Dedifferentiated amniotic fluid mesenchymal stem cell (primary cell): ENCODE measurements at regions not wholly inside any gene's neighbourhood (a gene's known extent, or its start where the extent isn't known, plus 50 kb on each side); places are given as distances from the start of the nearest gene placed in this dataset.

Experiments
- DNase-seq: peaks from one replicate; pipeline ENCODE4 v3.0.0-alpha.2; 2016; ENCODE audit errors: extremely low spot score

DNA sequence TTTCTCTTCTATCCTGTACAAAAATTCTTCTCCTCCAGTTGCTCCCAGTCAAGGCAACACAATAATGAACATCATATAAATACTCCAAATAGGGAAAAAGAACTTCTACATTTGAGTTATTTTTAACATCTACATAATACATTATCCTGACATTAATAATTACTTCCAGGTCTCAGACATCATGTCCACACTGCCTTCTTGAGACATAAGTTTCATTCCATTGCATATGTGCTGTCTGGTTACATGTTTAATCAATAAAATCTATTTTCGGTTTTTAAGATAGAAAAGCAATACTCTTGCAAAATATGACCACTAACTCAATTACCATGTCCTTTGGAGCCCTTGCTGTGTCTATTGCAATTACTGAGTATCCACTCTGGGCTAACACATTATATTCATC lies 881.9 kb downstream of the GALC start:
- no peak for DNase-seq

DNA sequence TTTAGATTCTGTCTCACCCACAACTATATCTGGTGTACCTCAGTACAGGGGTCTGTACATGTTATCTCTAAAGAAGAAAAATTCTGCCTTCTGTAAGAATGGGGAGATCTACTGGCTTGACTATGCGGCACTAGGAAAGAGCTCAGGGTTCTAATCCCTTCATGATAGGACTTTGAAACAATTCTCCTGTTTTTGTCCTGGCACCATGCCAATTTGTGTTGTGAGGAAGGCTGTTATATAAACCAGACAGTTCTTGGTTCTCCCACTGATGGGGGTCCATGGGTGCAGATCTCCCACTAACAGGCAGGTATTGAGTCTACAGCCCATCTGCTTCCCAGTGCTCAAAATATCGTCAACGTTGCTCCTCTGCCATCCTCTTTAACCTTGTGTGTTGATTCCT lies 883.7 kb downstream of the GALC start:
- no peak for DNase-seq

DNA sequence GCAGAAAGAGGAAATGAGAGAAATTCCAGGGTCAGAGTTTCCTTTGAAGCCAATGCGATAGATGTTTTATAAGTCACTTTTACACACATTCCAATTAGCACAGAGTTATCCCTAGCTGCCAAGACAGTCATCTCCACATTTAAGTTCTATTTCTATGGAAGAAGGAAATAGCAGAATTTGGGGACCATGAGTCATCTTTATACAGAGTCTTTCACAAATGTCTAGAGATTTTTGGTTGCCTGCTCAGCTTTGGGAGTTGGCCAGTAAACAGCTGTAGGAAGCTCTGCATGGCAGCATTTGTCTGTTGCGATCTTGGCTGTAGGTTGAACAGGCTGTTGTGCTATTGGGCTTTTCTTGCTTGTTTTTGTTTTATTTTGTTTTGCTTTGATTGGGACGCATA lies 884.3 kb downstream of the GALC start:
- no peak for DNase-seq

DNA sequence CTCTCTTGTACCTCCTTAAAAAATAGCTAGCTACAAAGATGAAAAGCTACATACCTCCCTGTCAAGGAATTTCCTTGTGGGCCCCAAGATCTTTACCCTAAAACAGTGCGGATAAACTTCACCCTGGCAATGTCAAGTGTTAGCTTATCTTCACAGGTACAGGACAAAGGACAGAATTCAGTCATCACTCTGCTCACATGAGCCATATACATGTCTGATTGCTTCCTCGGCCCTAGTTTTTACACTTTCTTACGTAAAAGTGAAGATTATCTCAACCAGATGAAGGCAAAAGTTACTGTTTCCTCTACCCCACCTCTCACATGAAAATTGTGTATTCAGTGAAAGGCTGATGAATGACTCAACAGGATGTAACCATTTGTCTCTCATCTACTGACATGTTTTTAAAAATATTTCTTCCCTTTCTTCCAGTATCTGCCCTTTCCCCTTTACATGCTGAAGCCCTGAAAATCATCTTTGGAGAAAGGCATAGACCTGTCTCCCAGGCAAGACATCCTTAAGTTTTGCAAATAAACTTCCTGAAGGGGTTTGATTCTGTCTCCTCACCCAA lies 890.1 kb downstream of the GALC start:
- no peak for DNase-seq

DNA sequence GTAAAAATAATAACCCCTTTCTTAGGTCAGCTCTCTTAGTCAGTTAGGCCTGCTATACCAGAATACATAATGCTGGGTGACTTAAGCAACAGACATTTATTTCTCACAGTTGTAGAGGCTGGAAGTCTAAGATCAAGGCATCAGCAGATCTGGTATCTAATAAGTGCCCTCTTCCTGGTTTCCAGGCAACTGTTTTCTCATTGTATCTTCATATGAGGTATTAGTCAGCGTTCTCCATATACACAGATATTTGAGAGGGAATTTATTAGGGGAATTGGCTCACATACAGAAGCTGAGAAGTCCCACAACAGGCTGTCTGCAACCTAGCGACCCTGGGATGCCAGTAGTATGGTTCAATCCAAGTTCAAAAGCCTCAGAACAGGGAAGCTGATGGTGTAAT lies 896.0 kb downstream of the GALC start:
- no peak for DNase-seq

DNA sequence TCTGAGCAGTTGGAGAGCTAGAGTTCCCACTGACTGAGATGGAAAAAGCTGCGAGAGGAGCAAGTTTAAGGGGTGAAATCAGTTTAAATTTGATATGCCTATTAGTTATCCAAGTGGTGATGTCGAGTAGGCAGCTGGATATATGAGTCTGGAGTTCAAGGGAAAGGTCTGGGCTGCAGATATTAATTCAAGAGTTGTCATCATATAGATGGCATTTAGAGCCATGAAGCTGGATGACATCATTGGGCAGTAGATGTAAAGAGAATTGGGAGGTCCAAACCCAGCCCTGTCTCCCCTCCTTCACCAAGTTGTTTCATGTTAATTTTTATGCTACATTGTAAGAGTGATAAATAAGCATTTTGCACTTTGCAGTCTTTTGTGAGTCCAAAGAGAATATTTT lies 898.1 kb downstream of the GALC start:
- no peak for DNase-seq

DNA sequence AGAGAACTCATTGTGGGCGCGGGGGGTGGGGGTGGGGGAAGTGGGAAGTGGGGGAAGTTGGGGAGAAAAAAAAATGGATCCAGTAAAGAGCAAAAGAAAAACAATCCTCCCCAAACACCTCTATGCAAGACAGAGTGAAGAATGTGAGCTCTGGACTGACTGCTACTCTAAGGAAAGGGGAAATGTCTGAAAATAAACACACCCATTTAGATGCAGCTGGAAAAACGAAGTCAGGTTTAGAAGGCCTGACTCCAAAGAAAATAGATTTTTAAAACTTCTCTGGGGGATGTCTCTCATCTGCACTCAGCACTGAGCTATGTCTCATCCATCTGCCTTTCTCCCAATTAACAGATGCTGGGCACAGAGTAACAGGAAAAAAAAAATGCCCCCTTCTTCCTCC lies 904.4 kb downstream of the GALC start:
- DNase-seq: no peak

DNA sequence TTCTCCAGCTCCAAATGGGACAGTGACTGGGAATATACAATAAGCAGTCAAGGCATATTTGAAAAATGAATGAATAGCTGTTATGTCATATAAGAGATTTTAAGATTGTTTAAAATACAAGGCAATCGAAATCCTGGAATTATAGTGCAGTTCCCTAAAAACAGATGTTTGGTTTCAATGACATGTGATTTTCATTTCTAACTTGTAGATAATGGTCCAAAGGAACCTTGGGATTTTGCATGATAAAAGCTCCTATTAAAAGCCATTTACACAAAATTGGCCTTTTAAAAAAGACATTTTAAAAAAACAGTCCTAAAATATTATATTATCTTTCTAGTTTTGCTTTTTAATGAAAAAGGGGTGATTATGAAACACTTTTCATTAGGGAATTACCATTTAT lies 905.1 kb downstream of the GALC start:
- DNase-seq: no peak

DNA sequence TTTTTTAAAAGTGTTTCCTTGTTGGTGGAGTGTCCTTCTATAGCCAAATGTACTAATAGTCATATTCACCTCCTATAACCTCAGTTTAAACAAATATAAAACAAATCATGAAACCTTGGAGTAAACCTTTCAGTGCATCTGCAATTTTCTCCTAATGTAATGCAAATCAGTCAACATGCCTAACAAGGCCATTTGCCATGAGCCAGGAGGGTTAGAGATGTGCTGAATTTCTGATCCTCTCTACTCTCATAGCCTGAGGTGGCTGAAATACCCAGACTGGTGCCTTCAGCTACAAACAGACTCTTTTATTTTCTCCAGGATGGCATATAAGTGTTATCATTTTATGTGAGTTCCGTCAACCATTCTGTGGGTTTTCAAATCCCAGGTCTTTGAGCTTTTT lies 908.1 kb downstream of the GALC start:
- no peak for DNase-seq

DNA sequence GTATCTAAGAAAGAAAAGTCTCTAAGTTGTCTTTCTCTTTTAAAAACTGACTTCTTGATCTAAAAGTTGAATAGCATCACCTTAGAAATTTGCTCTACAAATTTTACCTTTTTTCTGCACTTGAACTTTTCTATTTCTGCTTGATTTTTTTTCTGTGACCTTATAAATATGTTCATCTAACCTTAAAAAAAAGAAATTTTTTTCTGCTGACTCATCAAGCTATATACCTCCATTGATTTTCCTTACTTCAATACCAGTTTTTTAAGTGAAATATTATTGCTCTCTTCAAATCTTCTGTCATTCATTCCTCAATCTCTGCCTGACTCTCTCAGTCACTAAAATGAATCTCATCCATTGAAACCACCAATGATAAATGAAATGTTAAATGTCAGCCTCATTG lies 910.1 kb downstream of the GALC start:
- DNase-seq: no peak

DNA sequence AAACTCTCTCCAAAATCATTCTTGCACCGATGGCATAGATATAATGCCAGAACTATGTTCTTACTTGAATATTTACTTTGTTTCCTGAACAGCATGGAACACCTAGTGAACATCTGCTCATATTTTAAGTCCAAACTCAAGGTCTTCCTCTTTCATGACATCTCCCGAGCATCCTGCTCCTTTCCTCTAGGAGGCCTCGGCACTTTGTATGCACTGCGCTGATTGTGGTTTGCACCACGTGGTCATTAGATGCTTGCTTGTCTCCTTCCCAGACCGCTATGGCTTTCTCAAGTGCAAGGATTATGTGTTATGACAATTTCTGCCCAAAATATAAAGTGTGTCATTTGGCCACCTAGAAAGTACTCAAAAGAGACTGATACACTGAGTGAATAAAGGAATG lies 912.0 kb downstream of the GALC start:
- no peak for DNase-seq

DNA sequence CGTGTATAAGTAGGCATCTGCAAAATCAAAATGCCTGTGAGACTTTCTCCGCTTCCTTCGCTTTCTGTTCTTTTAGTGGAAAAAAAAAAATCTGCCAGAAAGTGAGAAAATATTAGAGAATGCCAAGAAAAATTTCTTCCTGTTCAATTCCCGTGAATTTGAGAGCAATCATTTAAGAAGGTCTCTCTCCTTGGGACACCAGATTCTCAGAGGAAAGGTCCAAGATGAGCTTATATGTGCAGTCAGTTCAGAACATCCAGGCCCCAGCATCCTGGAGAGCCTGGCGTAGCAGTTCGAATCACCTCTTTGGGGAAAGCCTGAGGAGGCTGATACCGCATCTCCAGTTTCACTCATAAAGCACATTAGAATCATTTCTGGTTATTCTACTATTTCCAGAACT lies 912.8 kb downstream of the GALC start:
- no peak for DNase-seq

DNA sequence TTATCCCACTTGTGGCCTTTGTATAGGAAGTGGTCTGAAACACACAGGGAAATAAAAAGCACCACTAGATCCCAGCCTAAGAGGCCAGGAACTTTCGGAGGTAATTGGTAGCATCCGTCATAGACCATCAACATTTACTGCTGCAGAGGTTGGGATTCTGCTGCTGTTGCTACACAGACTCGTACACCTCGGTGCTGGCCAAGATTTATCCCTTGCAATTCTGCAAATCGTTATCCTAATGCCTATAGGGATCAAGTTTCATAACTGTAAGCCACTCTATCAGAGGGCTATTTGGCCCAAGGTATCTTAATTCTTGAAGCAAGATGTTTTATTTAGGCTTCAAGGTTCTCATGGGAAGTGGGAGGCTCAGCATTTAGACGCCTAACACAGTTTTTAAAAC lies 913.6 kb downstream of the GALC start:
- no peak for DNase-seq

DNA sequence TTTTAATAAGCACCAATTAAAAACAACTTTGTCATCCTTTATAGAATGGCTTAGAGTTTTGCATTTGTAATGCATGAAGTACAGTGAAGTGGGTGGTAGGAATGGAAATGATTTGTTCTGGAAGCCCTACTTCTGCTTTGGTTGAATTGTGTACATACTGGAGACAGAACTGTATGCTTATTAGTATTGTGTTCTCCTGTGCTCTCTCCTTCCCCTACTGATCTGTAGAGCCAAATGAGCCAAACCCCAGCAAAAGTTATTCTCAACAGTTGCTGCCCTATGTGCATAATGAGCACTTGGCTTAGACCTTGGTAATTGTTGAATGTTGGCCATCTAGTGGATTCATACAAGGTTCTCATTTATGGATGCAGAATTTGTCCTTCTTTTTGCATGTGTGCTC lies 916.1 kb downstream of the GALC start:
- DNase-seq: no peak

DNA sequence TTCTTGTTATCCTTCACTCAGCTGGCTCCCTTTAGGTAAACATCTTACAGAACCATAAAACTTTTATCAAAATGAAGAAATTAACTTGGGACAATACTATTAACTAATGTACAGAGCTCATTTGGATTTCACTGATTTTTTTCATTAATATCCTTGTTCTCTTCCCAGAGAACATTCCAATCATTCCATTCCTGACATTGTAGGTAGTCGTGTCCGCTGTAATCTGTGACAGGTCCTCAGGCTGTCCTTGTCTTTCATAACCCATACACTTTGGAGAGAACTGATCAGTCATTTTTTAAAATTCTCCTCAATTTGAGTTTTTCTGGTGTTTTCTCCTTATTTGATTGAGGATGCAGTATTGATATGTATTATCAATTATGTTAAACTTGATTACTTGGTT lies 916.8 kb downstream of the GALC start:
- no peak for DNase-seq

DNA sequence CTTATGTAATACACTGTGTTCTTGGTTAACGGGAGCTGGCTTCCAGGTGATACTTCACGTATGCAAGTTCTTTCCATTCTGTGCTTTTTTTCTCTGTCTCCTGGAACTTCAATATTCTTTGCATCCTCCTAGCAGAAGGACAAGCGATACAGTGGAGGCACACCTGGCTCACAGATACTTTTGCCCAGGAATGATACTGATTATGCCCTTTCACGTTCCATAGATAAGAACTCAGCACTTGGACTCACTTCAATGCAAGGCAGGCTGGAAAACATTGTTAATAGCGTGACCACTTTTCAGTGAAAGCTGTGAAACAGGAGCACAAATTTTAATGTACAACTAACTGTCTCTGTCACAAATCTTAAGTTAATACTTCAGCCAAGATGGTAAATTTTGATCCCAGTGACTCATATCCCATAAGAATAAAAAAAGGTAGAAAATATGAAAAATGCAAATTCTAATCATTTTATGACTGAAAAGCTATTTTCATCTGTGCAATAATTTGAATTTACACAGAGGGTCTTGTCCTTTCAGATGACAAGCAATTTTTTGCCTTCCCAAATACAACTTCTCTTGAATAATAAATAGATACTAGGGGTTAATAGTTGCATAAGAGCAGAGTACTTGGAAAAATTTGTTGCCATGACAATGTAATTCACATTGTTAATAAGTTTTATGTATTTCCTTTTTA lies 919.0 kb downstream of the GALC start:
- no peak for DNase-seq

DNA sequence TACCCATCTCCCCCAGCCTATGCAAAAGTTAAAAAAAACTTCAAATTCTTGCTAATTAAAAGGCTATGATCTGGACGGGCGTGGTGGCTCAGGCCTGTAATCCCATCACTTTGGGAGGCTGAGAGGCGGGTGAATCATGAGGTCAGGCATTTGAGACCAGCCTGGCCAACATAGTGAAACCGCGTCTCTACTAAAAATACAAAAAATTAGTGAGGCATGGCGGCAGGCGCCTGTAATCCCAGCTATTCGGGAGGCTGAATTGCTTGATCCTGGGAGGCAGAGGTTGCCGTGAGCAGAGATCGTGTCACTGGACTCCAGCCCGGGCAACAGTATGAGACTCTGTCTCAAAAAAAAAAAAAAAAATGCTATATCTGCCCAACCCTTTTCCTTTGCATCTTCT lies 925.4 kb downstream of the GALC start:
- no peak for DNase-seq

DNA sequence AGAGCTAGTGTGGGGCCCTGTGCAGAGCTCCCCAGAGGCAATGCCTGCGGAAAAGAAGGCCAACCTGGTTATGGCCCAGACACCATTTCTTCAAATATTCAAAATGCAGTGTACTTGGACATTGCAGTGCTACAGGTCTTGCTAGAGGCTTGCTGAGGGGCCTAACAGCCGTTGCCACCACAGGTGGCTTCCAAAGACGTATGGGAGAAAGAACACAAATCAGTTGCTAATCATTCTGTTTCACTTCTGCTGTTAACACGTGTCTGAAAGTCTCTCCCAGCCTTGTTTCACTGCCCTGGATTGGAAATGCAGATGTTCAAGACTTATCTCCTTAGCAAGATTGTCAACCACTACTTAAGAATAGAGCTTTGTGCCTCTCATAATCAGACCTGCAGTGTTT lies 925.9 kb downstream of the GALC start:
- no peak for DNase-seq

DNA sequence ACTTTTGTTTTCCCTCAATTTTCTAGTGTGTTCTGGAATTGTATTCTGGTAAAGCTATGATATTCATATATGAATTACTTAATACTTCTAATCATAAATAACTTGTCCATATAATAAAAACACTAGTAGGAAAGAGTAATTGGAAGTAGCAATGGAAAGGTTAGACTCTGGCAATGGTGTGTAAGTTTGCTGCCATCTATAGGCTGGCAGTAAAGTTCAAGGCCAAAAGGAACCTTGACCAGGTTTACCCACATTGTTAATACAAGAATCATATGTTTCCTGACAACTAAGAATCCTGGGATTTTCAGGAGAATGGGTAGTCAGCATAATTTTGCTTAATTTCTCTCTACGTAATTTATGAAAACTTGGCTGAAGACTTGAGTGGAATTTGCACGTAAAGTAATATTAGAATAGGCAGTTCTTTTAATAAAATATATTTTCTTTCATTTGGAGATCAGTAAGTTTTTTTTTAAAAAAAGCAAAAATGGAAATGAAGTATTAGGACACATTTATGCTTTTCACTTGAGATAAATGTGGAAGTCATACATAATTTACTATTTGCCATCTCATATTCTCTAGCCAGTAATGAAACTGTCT lies 926.7 kb downstream of the GALC start:
- DNase-seq: no peak

DNA sequence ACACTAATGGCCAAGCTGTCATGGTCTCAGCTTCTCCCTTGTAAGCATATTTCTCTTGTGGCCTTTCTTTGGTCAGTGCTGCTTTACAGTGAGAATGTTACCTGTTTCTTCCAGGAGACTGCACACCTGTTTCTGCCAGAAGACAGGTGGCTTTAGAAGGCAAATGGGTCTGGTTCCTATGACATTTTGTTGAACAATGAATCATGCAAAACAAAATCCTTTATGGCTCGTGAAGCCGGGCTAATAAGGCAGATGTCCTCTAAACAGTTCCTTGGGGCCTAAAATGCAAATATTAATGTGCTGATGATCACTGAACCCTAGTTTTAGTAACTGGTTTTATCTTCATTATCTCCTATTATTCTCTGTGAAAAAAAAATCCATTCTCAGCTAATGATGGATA lies 927.6 kb downstream of the GALC start:
- no peak for DNase-seq

DNA sequence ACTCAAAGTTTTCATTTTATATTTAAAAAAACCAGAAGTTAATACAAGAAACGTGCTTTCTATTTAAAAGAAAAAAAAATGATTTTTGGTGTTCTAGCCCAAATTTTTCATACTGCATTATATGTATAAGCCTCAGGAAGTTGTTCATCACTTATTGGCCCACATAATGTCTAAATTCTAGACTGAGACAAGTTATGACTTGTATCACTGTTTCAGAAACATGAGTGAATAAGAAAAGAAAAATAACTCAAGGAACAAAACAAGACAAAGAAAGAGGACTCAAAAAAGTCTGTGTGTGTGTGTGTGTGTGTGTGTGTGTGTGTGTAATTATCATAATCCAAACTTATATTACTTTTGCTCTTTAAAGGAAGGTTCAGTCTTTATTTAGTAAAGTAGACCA lies 929.8 kb downstream of the GALC start:
- DNase-seq: no peak

DNA sequence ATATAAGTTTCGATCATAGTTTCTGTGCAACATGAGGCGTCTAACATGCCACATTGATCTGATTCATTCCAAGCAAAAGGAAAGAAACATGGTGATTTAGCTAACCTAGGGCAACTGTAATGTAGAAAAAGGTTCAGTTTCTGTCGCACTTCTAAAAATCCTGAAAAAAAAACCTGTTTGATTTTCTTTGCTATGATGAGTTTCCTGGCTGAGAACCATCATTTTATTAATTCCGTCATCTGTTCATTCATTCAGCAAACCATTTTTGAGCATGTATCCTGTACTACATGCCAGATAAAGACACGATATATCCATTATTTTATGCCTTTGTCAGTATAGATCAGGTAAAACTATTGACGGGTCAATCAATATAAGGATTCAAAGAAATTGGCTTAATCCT lies 932.6 kb downstream of the GALC start:
- DNase-seq: no peak

DNA sequence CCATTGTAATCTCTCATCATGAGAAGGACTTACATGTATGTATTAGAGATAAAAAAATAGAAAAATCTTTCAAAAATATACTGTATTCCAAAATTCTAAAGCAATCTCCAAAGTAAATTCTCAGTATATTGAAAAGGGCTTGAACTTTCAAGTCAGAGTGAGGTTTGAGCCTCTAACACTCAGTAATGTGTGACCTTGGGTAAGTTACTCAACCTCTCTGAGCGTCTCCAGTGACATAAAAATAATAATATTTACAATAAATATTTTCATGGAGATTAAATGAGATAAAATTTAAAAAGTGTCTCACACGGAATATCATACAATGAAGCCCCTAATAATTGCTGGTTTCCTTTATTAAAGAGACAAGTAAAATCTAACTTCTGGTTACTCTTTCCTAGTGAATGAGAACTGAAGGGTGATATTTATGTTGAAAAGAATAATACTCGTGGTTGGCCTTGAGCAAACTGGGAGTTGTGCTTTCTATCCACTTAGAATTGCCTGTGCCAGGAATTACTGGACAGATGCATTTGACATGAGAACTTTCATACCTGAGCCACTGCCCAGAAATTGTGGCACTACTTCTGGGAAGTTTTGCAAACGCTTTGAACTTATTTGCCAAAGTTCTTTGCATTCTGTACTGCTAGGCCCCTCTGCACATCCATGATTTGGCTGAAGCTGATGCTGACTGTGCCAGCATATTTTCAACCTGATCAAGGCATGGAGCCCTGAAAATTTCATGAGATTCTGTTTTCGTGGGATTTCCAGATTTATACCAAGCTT lies 933.7 kb downstream of the GALC start:
- no peak for DNase-seq
